DMS53 (cell line): ENCODE measurements at regions not wholly inside any gene's neighbourhood (a gene's known extent, or its start where the extent isn't known, plus 50 kb on each side); places are given as distances from the start of the nearest gene placed in this dataset.

Source experiments
- DNase-seq: peaks from one replicate; lab custom pipeline; 2025; lab: John Stamatoyannopoulos, UW

DNA sequence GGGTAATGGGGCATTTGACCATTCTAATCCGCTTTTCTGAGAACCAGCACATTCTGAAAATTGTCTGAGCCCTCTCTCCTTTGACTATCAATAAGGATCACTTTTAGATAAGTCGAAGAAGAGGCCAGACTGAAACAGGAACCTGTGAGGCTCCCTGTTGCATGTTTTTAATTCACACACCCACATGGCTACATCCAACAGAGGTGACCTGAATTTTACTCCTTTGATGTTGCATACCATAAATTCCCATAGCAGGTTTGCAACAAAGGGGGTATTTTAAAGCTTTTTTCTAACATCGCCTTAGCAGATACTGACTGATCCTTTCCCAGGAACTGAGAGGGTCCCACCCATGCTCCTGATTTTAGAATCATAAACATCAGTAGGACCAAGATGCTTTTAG, 450.8 kb downstream of the USP25 start:
- DNase-seq, result no peak

- no peak for DNase-seq
Measured at GRCh38 chr21:16181018-16181417, 451.2 kb downstream of the USP25 start.

- no peak for DNase-seq
Measured at GRCh38 chr21:16185766-16186165, 456.0 kb downstream of the USP25 start.

GRCh38 chr21:16186742-16187141, 457.0 kb downstream of the USP25 start:
- DNase-seq, result no peak

GRCh38 chr21:16187603-16188301, 458.0 kb downstream of the USP25 start:
- DNase-seq, result no peak

DNA sequence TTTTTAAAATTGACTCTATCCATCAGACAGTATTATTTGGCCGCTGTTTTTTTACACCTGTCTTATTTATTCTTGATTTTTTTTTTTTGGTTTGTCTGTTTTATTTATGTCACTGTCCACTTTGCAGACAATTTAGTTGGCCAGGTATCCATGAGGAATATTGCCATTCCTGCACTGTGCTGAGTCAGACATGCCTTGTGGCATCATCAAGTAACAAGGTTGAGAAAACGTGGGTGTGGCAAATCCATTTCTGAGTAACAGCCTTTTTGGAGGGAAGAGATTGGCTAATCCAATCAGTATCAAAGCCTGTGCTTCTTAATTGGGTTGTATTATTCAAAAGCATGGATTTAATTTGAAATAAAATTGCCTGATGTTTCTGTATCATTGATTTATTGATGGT, 463.1 kb downstream of the USP25 start:
- no peak for DNase-seq

DNA sequence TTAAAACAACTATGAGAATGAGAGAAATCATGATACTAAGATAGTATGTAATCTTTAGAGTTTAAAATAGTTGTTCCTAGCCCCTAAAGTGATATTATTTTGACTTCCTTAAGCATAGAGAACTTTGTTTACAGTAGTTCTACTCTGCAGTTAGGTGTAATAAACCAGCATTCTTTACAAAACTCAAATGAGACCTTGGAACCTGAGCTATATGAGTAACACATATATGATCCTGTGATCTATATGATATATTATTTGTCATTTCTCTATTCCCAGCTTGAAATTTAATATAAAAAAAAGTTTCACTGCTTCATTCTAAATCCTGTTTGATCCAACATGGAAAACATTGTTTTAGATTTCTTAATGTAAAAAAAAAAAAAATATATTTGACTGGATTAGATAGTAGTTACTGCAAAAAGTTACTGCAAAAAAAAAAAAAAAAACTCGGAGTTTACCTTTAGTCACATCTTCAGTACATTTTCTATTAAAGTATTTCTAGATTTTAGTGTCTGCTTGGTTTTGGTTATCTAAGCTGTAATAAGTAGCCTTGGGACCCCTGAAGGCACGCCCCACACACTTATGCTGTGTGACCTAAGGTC, 463.8 kb downstream of the USP25 start:
- no peak for DNase-seq

DNA sequence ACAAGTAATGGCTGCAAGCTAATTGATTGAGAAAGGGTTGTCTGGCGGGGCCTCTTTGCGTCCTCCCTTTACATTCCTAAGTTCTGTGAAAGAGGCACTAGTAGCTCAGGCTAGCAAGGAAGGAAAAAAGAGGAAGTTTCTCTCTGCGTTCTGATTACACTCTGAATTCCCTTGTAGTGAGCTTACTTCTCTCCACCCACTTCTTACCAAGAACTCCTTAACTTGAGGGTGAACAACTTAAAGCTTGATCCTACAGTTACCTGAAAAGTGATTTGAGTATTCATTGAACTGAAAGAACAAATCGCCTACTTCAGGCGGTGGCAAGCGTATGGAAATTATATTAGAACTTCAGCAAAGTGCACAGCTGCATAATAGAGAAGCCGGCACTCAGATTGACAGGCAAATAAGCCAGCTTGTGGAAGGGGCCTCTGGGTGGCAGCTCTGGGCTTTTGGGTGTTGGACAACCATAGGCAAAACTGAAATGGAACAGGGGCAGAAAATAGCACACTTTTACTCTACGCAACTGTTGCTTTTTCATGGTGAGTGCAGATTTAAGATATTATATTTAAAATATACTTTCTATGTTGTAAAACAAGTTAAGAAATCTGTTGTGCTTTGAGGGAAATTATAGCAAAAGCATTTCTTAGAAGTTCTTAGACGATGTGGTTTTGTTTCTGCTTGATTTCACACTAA, 464.5 kb downstream of the USP25 start:
- no peak for DNase-seq

DNA sequence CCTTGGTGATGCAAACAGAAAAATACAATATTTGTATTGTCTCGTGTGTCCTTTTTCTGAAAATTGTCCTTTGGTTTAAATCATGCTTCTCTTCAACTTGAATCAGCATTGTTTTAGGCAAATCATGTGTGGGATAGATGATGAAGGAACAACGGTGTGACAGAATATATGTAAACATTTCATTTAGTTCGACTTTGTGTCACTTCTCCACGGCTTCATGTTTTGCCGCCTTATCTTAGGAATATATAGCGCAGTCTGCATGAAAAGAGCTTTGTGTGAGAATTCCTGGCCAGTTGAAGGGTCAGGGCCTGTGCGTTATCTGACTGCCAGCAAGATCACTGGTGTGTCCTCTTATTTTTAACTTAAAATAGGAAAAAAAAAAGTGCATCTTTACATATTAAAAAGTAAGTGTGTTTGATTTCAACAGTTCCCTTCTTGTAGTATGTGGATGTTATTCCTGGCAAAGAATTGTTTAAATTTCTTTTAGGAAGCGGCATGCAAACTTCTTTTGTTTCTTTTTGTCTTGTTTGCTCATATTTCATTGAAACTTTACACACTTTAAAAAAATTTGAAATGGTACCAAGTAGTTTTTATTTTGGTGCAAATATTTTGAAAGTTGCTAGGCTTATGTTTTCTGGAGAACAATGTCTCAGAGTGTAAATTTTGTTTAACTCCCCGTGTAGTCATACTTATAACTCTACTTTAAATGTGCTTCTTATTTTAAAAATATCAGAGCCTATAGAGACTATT, 465.2 kb downstream of the USP25 start:
- DNase-seq, result no peak

DNA sequence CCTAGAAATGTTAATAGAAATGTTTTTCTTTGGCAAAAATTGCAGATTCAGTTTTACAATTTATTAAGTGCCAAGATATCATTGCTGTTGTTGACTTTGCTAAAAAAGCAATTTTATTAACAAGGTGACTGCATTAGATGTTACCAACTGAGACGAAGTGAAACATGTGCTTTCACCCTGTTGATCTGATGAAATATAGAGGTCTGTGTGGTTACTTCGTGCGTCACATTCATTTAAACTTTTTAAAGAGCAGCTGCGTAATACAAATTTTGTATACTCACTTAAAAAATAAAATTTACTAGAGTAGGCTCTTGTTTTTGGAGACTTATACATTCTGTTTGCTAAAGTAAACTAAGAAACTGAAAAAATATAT, 465.7 kb downstream of the USP25 start:
- no peak for DNase-seq

DNA sequence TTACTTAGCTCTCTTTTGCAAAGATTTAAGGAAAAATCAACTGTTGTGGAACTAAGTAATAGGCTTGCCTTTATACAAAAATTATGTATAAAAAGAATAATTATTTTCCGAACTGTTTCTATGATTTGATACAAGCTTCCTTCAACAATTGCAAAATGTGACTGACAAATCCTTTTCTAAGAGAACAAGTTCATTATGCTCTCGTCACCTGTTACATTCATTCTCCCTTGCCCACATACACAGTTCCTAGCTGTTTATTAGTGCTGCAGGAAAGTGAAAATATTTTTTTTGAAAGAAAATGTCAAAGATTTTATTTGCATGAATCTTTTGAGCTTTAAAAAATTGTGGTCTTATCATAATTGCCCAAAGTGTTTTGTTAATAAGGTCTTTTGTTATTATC, 466.2 kb downstream of the USP25 start:
- DNase-seq, result no peak

DNA sequence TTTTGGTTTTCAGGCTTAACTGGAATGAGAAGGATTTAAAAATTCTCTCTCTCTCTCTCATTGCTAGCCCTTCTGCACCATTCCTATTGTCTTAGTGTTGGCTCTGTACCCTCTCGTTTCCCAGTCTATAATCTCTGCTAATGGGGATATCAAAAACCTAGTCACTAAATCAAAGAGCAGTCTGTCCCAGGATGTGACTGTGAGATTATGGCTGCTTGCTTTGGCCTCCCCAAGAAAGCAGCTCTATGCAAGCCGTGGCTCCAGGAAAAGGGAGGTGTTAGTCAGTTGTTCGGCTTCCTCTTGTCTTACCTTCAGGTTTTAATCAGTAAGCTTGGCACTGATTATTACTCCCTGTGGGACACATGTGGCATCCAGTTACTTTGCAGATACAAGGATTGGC, 468.8 kb downstream of the USP25 start:
- no peak for DNase-seq

GRCh38 chr21:16199539-16199938, 469.8 kb downstream of the USP25 start:
- no peak for DNase-seq

- no peak for DNase-seq
Measured at GRCh38 chr21:16201718-16202117, 471.9 kb downstream of the USP25 start.

DNA sequence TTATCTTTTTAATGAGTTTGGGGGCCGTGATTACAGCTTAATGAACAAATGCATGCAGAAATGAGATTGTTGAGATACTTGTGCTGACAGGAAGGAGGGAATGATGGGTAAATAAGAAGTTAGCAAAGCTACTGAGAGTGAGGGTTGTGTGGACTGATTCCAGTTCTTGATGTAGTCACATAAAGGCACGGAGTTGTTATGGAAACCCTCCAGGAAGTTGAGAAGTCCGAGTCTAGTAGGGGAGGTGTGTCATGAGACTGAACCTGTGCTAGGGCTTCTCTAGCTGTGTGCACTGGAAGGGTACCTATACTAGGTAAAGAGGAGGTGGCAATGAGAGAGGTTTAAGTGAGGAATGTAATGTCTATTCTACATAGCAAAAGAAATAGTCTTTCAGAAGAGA, 475.7 kb downstream of the USP25 start:
- peak; percentile 0 for DNase-seq

DNA sequence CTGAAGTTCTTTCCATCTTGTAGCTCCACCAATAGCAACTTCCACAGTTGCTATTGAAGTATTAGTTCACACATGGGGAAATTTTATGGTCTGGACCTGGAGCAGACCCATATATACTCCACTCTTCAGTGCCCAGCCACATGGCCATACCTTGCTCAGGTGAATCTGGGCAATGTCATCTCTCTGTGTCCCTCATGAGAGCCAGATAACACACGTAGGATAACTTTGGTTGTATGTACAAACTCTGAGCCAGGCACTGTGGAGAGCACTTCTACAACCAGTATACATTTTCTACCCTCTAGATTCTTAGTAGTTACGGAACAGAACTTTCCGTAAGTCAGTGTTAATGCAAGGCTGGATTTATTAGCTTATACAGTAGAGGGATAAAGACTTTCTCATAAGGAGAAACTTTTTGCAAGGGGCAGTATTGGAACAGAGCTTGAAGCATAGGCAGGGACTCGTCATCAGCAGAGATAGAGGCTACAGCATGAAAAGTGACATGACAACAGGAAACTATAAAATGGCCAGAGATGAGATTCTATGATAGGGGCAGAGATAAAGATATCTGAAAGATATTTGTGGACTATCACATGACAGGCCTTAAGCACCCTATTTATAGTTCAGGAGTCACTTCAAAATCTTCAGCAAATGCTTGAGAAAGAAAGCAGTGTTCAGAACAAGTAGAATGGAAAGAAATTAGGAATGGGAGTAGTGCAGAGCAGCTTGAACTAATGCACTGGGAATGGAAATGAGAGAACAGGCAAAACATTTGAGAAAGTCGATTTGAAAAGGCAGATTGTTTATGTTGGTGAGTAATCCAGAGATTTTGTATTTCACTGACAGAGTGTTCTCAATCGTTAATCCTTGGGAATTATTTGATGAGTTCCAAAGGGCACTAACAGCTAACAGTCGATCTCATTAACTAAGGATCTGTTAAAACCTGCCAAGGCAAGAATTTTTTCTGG, 481.8 kb downstream of the USP25 start:
- no peak for DNase-seq

DNA sequence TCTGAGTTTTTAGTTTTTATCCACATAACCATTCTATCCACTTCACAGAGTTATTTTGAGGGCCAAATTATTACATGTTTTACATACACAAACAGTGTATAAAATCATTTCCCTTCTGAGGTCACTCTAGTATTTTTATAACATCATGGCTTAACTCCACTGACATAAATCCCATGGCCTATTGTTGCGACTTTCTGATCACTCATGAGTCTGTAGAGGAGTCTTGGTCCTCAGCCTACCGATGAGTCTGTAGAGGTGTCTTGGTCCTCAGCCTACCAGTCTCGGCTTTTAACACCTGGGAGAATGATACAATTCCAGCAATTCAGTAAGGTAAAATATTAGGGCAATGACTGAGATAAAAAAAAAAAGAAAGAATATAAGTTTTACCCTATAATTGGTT, 483.7 kb downstream of the USP25 start:
- no peak for DNase-seq

GRCh38 chr21:16215193-16215592, 485.4 kb downstream of the USP25 start:
- DNase-seq, result no peak

DNA sequence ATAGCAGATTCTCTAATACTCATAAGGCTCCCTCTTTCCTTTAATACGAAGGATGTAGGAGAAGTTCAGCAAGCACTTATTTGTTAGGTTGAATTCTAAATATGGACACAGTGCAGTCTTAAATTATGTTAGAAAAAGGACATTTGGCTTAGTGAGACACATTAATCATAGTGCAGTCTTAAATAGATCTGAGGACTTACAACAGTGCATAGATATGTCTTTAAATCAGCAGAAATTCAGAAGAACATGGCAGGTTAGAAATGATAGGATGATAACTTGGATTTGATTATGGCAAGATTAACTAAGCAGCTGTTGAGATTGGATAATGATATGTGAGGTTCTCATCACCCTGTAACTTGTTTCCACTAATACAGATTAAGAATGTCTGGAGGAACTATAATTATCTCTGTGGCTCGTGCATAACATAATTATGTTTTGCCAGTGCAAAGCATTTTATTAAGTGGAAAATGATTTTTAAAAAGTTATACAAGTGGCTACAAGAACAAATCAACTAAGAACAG, 485.9 kb downstream of the USP25 start:
- DNase-seq, result no peak

GRCh38 chr21:16216288-16216962, 486.6 kb downstream of the USP25 start:
- DNase-seq, result no peak
